Suprapubic skin (tissue), 3 donors: ENCODE measurements at regions not wholly inside any gene's neighbourhood (a gene's known extent, or its start where the extent isn't known, plus 50 kb on each side); places are given as distances from the start of the nearest gene placed in this dataset.

ENCODE experiments used
- CTCF ChIP-seq, 2 donors: fragments of 200-600 bp in 1 of 2; fragments of 450-650 bp in 1 of 2; sonication (generic) in 1 of 2; IDR thresholded peaks; one replicate each; pipeline ENCODE4 v1.5.1; 2016 to 2019; ENCODE audit warnings: antibody characterized with exemption in 2 of 2, mild to moderate bottlenecking in 1 of 2, moderate library complexity in 1 of 2
- EP300 ChIP-seq: sonication (generic); formaldehyde crosslinking; IDR thresholded peaks from one replicate; pipeline ENCODE4 v1.6.1; 2017; ENCODE audit warnings: antibody characterized with exemption

DNA sequence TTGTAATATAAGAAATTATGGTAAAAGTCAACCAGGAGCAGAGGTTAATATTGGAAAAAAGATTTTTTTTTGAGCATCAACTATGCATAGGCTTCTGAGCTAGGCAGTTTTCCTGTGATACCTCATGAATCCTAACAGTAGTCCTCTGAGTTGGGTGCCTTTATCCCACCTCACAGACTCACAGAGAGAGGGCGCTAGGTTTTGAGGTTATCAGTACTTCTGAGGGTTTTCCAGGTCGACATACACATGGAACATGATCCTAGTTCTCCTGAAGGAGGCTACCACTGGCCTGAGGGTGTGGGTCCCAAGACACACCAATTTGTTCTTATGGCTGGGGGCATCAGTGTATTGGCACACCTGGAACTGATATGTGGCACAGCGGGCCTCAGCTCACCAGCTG lies 358.8 kb upstream of the JAG1 start:
- no peak for TF ChIP-seq CTCF (IDR thresholded peaks at IDR 0.05)
- no peak for TF ChIP-seq EP300
